ENCODE measurements at regions not wholly inside any gene's neighbourhood (a gene's known extent, or its start where the extent isn't known, plus 50 kb on each side); places are given as distances from the start of the nearest gene placed in this dataset.

- Histone ChIP-seq H3K27me3 (ENCODE audit: control insufficient read depth in 1 of 2, insufficient read depth in 2 of 2, low read length in 2 of 2) (no peaks in the 10 kb centered on the region), H3K79me2 (ENCODE audit: insufficient read depth, low read length) (no peaks in the 10 kb centered on the region), H3K9me3 (ENCODE audit: low read length) (peaks cover 39% of the 10 kb centered on the region), H3K4me3 (replicated peaks in 1 of 3; ENCODE audit: insufficient read depth in 1 of 3, low read depth in 2 of 3, low read length in 3 of 3) (no peak overlapping the region), H3K9ac (ENCODE audit: insufficient read depth, low read depth, low read length) (no peak overlapping the region), H2AFZ (ENCODE audit: low read length) (no peak overlapping the region), H3K4me1 (ENCODE audit: insufficient read depth, low read length) (no peaks in the 10 kb centered on the region), H3K36me3 (replicated peaks in 1 of 2; ENCODE audit: control insufficient read depth in 1 of 2, insufficient read depth in 2 of 2, low read length in 2 of 2) (no peaks in the 10 kb centered on the region), H4K20me1 (ENCODE audit: insufficient read depth, low read length) (no peaks in the 10 kb centered on the region), H3K4me2 (ENCODE audit: low read depth, low read length) (no peak overlapping the region), H3K27ac (ENCODE audit: extremely low read length, insufficient read depth, low read length) (no peak overlapping the region)
- WGBS (ENCODE audit: low lambda C conversion rate) = 2% methylated on average over 4 of the region's 4 CpGs
- DNase-seq (ENCODE audit: low spot score) (no peak), ATAC-seq (no peak), FAIRE-seq (no peak)
- POLR2A ChIA-PET = no interaction called here
- in situ Hi-C loops (cut with HindIII; ENCODE audit: extremely low pct_ligation_motif_present, low pct_unique_long_range_greater_than_20kb) (no loop called here), intact Hi-C loops (cut with micrococcal nuclease; ENCODE audit: unreplicated experiment) (no loop called here)
- CTCF ChIA-PET (ENCODE audit: low intra/inter-chr PET ratio, low total read pairs) = no interaction called here
- no TSS peak for BruUV-seq (replicated peaks)
- TF ChIP-seq CEBPB (IDR thresholded peaks at IDR 0.05; ENCODE audit: borderline replicate concordance, low read depth, low read length) (peak; percentile 63), ZNF180 (CRISPR knock-in tag; IDR thresholded peaks at IDR 0.05; ENCODE audit: borderline replicate concordance, low read depth) (no peak), KLF15 (CRISPR knock-in tag; IDR thresholded peaks at IDR 0.05; ENCODE audit: borderline replicate concordance) (no peak), SOX13 (IDR thresholded peaks at IDR 0.05) (no peak), SOX13 (CRISPR knock-in tag; conservative IDR thresholded peaks at IDR 0.05 in 1 of 2, IDR thresholded peaks at IDR 0.05 in 1 of 2) (no peak)
Measured at GRCh38 chr16:7200320-7200719, 132.3 kb upstream of the RBFOX1 start.

GRCh38 chr16:7185689-7186088, 147.0 kb upstream of the RBFOX1 start:
- Histone ChIP-seq H3K36me3 (replicated peaks in 1 of 2; ENCODE audit: control insufficient read depth in 1 of 2, insufficient read depth in 2 of 2, low read length in 2 of 2) (no peaks in the 10 kb centered on the region), H3K79me2 (ENCODE audit: insufficient read depth, low read length) (no peaks in the 10 kb centered on the region), H3K27me3 (ENCODE audit: control insufficient read depth in 1 of 2, insufficient read depth in 2 of 2, low read length in 2 of 2) (no peaks in the 10 kb centered on the region), H3K4me3 (replicated peaks in 1 of 3; ENCODE audit: insufficient read depth in 1 of 3, low read depth in 2 of 3, low read length in 3 of 3) (no peak overlapping the region), H3K9ac (ENCODE audit: insufficient read depth, low read depth, low read length) (no peak overlapping the region), H3K27ac (ENCODE audit: extremely low read length, insufficient read depth, low read length) (no peak overlapping the region), H4K20me1 (ENCODE audit: insufficient read depth, low read length) (no peaks in the 10 kb centered on the region), H2AFZ (ENCODE audit: low read length) (no peak overlapping the region), H3K4me1 (ENCODE audit: insufficient read depth, low read length) (no peaks in the 10 kb centered on the region), H3K4me2 (ENCODE audit: low read depth, low read length) (no peak overlapping the region), H3K9me3 (ENCODE audit: low read length) (peaks cover 48% of the 10 kb centered on the region)
- FAIRE-seq (no peak), ATAC-seq (peak; percentile 71), DNase-seq (ENCODE audit: low spot score) (peak; percentile 71)
- in situ Hi-C loops (cut with HindIII; ENCODE audit: extremely low pct_ligation_motif_present, low pct_unique_long_range_greater_than_20kb) (no loop called here), intact Hi-C loops (cut with micrococcal nuclease; ENCODE audit: unreplicated experiment) (no loop called here)
- CTCF ChIA-PET (ENCODE audit: low intra/inter-chr PET ratio, low total read pairs) = no interaction called here
- BruUV-seq (replicated peaks) = no TSS peak
- under 1% methylated on average over 4 of the region's 4 CpGs for WGBS (ENCODE audit: low lambda C conversion rate)
- POLR2A ChIA-PET = no interaction called here
- TF ChIP-seq SAP130 (CRISPR knock-in tag; IDR thresholded peaks at IDR 0.05; ENCODE audit: low read depth) (0 out of 2 replicates have a peak, but pooled peaks have one; percentile 21), JUNB (CRISPR knock-in tag; IDR thresholded peaks at IDR 0.05; ENCODE audit: borderline replicate concordance) (peak; percentile 59; the same call in 1 of the 2 replicates), TBL1XR1 (IDR thresholded peaks at IDR 0.05; ENCODE audit: borderline replicate concordance, low read length, partially characterized antibody) (peak; percentile 29), GABPA (IDR thresholded peaks at IDR 0.05; ENCODE audit: low read depth, low read length) (no peak), GABPA (CRISPR knock-in tag; IDR thresholded peaks at IDR 0.05; ENCODE audit: low read depth) (peak; percentile 49; the same call in 1 of the 2 replicates), BCL6 (CRISPR knock-in tag; IDR thresholded peaks at IDR 0.05) (0 out of 2 replicates have a peak, but pooled peaks have one; percentile 53), FOXP1 (IDR thresholded peaks at IDR 0.05) (0 out of 2 replicates have a peak, but pooled peaks have one; percentile 27), FOXP1 (CRISPR knock-in tag; IDR thresholded peaks at IDR 0.05) (peak; percentile 73)
- TF ChIP-seq, protein P1, sequence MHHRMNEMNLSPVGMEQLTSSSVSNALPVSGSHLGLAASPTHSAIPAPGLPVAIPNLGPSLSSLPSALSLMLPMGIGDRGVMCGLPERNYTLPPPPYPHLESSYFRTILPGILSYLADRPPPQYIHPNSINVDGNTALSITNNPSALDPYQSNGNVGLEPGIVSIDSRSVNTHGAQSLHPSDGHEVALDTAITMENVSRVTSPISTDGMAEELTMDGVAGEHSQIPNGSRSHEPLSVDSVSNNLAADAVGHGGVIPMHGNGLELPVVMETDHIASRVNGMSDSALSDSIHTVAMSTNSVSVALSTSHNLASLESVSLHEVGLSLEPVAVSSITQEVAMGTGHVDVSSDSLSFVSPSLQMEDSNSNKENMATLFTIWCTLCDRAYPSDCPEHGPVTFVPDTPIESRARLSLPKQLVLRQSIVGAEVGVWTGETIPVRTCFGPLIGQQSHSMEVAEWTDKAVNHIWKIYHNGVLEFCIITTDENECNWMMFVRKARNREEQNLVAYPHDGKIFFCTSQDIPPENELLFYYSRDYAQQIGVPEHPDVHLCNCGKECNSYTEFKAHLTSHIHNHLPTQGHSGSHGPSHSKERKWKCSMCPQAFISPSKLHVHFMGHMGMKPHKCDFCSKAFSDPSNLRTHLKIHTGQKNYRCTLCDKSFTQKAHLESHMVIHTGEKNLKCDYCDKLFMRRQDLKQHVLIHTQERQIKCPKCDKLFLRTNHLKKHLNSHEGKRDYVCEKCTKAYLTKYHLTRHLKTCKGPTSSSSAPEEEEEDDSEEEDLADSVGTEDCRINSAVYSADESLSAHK (CRISPR knock-in tag; IDR thresholded peaks at IDR 0.05; ENCODE audit: borderline replicate concordance) = no peak
- TF ChIP-seq, protein P2, sequence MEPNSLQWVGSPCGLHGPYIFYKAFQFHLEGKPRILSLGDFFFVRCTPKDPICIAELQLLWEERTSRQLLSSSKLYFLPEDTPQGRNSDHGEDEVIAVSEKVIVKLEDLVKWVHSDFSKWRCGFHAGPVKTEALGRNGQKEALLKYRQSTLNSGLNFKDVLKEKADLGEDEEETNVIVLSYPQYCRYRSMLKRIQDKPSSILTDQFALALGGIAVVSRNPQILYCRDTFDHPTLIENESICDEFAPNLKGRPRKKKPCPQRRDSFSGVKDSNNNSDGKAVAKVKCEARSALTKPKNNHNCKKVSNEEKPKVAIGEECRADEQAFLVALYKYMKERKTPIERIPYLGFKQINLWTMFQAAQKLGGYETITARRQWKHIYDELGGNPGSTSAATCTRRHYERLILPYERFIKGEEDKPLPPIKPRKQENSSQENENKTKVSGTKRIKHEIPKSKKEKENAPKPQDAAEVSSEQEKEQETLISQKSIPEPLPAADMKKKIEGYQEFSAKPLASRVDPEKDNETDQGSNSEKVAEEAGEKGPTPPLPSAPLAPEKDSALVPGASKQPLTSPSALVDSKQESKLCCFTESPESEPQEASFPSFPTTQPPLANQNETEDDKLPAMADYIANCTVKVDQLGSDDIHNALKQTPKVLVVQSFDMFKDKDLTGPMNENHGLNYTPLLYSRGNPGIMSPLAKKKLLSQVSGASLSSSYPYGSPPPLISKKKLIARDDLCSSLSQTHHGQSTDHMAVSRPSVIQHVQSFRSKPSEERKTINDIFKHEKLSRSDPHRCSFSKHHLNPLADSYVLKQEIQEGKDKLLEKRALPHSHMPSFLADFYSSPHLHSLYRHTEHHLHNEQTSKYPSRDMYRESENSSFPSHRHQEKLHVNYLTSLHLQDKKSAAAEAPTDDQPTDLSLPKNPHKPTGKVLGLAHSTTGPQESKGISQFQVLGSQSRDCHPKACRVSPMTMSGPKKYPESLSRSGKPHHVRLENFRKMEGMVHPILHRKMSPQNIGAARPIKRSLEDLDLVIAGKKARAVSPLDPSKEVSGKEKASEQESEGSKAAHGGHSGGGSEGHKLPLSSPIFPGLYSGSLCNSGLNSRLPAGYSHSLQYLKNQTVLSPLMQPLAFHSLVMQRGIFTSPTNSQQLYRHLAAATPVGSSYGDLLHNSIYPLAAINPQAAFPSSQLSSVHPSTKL (CRISPR knock-in tag; IDR thresholded peaks at IDR 0.05) = peak; percentile 78

All from HepG2 (cell line).